ACHN (cell line): ENCODE measurements at regions not wholly inside any gene's neighbourhood (a gene's known extent, or its start where the extent isn't known, plus 50 kb on each side); places are given as distances from the start of the nearest gene placed in this dataset.

Experiments
- DNase-seq: peaks from one replicate; pipeline ENCODE4 v3.0.0-alpha.2; 2015
- in situ Hi-C: cut with HindIII; loops from 2 replicates; pipeline ENCODE4 v1.10.0; 2017; ENCODE audit warnings: low sequenced_read_pairs, low pct_ligation_motif_present, low pct_unique_long_range_greater_than_20kb

GRCh38 chr18:41265047-41265446 is 690.0 kb upstream of the PIK3C3 start:
- in situ Hi-C loops: no loop called here
- no peak for DNase-seq

DNA sequence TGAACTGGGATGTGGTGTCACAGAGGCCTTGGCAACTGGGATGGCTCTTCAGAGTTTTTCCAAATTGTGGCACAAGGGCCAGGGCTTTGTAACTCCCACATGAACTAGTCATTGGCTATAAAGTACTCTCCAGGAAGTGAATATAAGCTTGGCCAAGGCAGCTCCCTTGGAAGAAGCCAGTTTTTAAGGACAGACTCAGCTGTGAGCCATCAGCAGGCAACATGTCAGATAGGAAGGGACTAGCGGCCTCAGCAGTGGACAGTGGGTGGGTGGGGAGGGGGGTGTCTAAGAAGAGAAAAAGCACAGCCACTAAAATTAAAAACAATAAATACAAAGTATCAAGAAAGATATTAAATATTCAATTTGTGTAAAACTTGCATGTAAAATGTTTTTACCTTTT is 691.1 kb upstream of the PIK3C3 start:
- in situ Hi-C loops: no loop called here
- DNase-seq: no peak

GRCh38 chr18:41262688-41263087 is 692.3 kb upstream of the PIK3C3 start:
- in situ Hi-C loops: no loop called here
- DNase-seq: no peak

DNA sequence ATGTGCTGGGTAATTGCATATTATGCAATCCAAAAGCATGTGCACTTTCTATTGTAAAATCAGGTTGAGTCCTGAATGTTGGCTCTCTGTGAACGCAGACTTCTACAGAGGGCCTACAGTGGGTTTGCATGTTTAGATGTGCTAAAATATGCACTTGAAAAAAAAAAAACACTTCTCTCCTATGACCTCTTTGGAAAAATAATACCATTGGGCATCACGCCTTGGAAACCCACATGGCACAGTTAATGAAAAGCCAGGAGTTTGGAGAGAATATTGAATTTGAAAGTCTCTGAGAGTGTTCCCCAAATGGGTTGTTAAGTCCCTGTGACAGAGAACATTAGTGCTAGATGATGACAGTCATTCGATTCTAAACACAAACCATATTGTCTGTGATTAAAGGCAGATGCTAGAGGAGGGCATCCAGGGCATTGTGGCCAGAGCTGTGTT is 710.4 kb upstream of the PIK3C3 start:
- no peak for DNase-seq
- in situ Hi-C loops: no loop called here

- in situ Hi-C loops: no loop called here
Observed at GRCh38 chr18:41237317-41237716, 717.7 kb upstream of the PIK3C3 start.

DNA sequence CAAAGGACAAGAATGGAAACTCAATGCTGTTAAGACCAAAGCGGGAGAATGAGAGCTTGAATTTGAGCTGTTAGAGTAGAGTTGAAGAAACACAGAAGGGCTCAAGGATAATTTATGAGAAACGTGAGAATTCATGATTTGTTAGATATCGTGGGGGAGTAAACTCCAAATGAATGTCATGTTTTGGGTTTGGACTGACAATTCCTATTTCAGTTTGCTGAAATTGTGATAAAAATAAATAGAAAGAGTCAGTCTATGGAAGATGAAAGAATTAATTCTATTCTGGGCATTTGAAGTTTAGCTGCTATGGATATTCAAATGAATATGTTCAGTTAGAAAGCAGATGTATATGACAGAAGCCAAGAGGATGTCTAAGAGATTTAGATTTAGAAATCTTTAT is 723.4 kb upstream of the PIK3C3 start:
- DNase-seq: no peak
- in situ Hi-C loops: no loop called here

More at GRCh38 chr18:41237317-41237716, 717.7 kb upstream of the PIK3C3 start:
- no peak for DNase-seq

- no peak for DNase-seq
- in situ Hi-C loops: no loop called here
Observed at GRCh38 chr18:41227993-41228392, 727.0 kb upstream of the PIK3C3 start.

DNA sequence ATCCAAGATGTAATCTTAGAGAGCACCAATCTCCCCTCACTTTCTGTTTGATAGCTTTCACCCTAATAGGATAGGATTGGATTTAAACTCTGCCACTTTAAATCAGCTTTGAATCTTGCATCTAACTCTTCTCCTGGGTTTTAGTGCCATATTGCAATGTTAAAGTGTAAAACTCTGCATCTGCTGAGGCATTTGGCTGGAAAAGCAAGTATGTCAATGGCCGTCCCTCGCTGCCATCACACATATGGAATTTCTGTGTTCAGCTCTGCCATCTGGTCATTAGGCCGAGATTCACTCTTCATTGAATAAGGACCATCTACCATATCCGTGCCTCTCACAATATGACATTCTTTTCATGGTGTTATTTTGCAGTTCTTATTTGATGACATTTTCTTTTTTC is 728.1 kb upstream of the PIK3C3 start:
- no peak for DNase-seq
- in situ Hi-C loops: no loop called here

DNA sequence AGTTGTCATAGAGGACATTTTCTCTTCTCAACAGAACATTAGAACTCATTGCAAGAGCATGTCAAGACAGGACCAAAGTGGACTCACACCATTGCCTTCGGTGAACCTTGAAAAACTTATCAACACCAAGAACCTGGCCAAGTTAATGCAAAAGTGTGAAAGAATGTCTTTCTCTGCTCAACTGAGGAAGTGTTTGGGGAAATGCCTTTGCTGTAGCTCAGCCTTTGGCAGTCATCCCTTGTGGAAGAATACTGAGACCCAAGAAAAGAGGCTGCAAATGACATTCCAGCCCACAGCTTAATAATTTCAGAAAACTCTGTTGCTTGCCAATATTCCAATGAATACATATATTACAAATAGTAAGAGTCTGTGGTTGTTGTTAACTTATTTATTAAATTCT is 728.8 kb upstream of the PIK3C3 start:
- DNase-seq: no peak
- in situ Hi-C loops: no loop called here

GRCh38 chr18:41216341-41217003 is 738.6 kb upstream of the PIK3C3 start:
- DNase-seq: no peak
- in situ Hi-C loops: no loop called here

- in situ Hi-C loops: no loop called here
- no peak for DNase-seq
Observed at GRCh38 chr18:41207706-41208105, 747.3 kb upstream of the PIK3C3 start.

GRCh38 chr18:41206341-41206830 is 748.6 kb upstream of the PIK3C3 start:
- DNase-seq: no peak
- in situ Hi-C loops: no loop called here

GRCh38 chr18:41199212-41199611 is 755.8 kb upstream of the PIK3C3 start:
- in situ Hi-C loops: no loop called here
- no peak for DNase-seq

DNA sequence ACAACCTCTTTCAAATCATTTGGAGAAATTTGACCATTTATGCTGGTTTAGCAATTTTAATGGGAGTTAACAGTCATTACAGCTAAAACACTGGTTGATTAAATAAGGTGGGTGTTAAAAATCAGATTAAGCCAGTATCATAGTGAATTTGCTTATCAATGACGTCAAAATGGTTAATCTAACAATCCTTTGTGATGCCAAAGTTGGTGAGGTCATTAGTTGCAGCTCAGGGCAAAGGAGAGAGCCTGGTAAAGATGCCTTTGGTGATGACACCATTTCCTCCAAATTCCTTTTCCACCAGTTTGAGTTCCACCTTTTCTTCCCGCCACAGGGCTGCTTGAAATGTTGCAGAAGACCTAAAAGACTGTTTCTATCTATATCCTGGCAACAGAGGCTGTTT is 757.1 kb upstream of the PIK3C3 start:
- in situ Hi-C loops: no loop called here
- DNase-seq: no peak

GRCh38 chr18:41170346-41170745 is 784.7 kb upstream of the PIK3C3 start:
- DNase-seq: no peak
- in situ Hi-C loops: no loop called here

GRCh38 chr18:41165625-41166024 is 789.4 kb upstream of the PIK3C3 start:
- in situ Hi-C loops: no loop called here
- no peak for DNase-seq

DNA sequence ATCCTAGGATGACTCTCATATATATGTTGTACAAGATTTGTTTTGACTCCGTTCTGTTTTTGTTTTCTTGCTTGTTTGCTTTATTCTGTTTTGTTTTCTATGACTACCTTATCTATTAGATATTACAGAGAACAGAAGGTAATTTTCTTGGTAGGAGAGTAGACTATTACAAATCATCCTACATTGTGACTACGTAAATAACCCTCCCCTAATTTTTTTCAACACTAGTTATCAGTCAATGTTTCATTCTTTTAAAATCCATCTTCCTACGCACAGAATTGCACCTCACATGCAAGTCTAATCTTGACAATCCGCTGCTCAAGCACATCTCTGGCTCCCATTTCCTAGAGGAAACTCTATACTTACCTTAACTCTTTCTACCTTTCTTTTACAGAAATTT is 792.3 kb upstream of the PIK3C3 start:
- in situ Hi-C loops: no loop called here

GRCh38 chr18:41162191-41162590 is 792.8 kb upstream of the PIK3C3 start:
- in situ Hi-C loops: no loop called here
- no peak for DNase-seq

More for the DNA sequence above, 792.3 kb upstream of the PIK3C3 start:
- no peak for DNase-seq

DNA sequence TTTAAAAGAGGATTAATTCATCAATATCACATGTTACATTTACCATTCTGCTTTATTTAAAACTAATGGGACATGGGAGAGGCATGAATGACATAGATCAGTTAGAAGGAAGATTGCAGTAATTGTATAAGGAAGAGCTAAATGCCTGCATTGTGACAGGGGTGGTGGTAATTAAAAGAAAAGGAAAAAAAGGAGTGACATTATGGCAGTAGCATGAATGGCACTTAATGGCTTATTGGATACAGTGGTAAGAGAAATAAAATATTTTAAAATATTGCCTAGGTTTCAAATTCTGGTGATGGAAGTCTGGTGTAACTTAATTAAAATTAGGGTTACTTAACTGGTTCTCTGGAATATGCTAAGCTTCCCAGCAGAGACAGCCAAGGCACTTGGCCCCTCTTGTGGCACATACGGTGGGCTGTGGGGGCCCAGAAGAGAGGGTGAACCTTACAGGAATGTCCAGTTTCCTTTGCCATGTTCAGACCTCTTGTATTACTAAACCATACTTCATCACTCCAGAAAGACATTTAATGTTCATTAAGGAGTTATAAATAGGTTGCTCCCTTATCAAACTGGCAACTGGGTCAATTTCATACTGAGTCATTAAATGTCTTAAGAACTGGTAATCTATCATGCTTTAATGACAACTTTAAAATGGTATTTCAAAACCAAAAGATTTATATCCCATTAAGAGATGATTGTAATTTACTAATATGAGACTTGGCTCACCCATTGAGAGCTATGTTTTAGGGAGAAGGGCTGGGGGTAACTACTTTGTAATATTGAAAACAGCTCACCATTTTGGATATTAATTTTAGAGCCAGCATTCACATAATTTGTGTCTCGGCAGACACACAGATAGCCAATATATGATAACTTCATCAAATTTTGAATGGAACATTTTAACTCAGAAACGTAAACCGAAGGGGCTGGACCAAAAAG is 798.9 kb upstream of the PIK3C3 start:
- in situ Hi-C loops: no loop called here
- no peak for DNase-seq

- no peak for DNase-seq
- in situ Hi-C loops: no loop called here
Observed at GRCh38 chr18:41155025-41155424, 800.0 kb upstream of the PIK3C3 start.
